ENCODE measurements at regions not wholly inside any gene's neighbourhood (a gene's known extent, or its start where the extent isn't known, plus 50 kb on each side); places are given as distances from the start of the nearest gene placed in this dataset.
"Not testable (repeated sequence)": the region's sequence is repeated elsewhere in the genome, so short reads cannot be mapped to it uniquely, and the experiment has no call there.

- not testable (repeated sequence) for DNase-seq
These were observed 80.9 kb upstream of the ADORA2B start for GRCh38 chr17:15864061-15864460.

GRCh38 chr17:15864472-15864871 lies 80.5 kb upstream of the ADORA2B start:
- DNase-seq = not testable (repeated sequence)

- not testable (repeated sequence) for DNase-seq
These were observed 78.9 kb upstream of the ADORA2B start for GRCh38 chr17:15866015-15866414.

- not testable (repeated sequence) for DNase-seq
These were observed 77.6 kb upstream of the ADORA2B start for GRCh38 chr17:15867331-15867730.

GRCh38 chr17:15869868-15870267 lies 75.1 kb upstream of the ADORA2B start:
- not testable (repeated sequence) for DNase-seq

- not testable (repeated sequence) for DNase-seq
These were observed 72.3 kb upstream of the ADORA2B start for GRCh38 chr17:15872677-15873076.

GRCh38 chr17:15877882-15878500 lies 66.9 kb upstream of the ADORA2B start:
- not testable (repeated sequence) for DNase-seq

GRCh38 chr17:15882058-15882720 lies 62.7 kb upstream of the ADORA2B start:
- DNase-seq = no peak

GRCh38 chr17:15882777-15883176 lies 62.2 kb upstream of the ADORA2B start:
- no peak for DNase-seq

GRCh38 chr17:15883617-15884111 lies 61.3 kb upstream of the ADORA2B start:
- DNase-seq = no peak

- DNase-seq = no peak
These were observed 60.2 kb upstream of the ADORA2B start for GRCh38 chr17:15884731-15885130.

- DNase-seq = no peak
These were observed 59.2 kb upstream of the ADORA2B start for GRCh38 chr17:15885770-15886169.

- DNase-seq = no peak
These were observed 58.7 kb upstream of the ADORA2B start for GRCh38 chr17:15886221-15886620.

GRCh38 chr17:15886804-15887203 lies 58.1 kb upstream of the ADORA2B start:
- DNase-seq = no peak

- no peak for DNase-seq
These were observed 56.5 kb upstream of the ADORA2B start for GRCh38 chr17:15888436-15888835.

GRCh38 chr17:15890279-15890892 lies 54.5 kb upstream of the ADORA2B start:
- no peak for DNase-seq

GRCh38 chr17:15891318-15891717 lies 53.6 kb upstream of the ADORA2B start:
- DNase-seq = no peak

GRCh38 chr17:15892244-15892643 lies 52.7 kb upstream of the ADORA2B start:
- no peak for DNase-seq

GRCh38 chr17:15892731-15893657 lies 51.9 kb upstream of the ADORA2B start:
- no peak for DNase-seq

- no peak for DNase-seq
These were observed 51.3 kb upstream of the ADORA2B start for GRCh38 chr17:15893658-15894024.

GRCh38 chr17:15894258-15894657 lies 50.7 kb upstream of the ADORA2B start:
- no peak for DNase-seq

- no peak for DNase-seq
These were observed 49.8 kb upstream of the ADORA2B start for GRCh38 chr17:15894913-15895658.
